Neutrophil (primary cell): ENCODE measurements at regions not wholly inside any gene's neighbourhood (a gene's known extent, or its start where the extent isn't known, plus 50 kb on each side); places are given as distances from the start of the nearest gene placed in this dataset.
"Not testable (repeated sequence)": the region's sequence is repeated elsewhere in the genome, so short reads cannot be mapped to it uniquely, and the experiment has no call there.

Experiments used
- H3K27ac ChIP-seq: fragments of 200-600 bp; sonication (generic); 2 replicates; pipeline ENCODE4 v1.5.1; 2016; ENCODE audit warnings: mild to moderate bottlenecking, moderate library complexity
- H3K27me3 ChIP-seq: fragments of 200-600 bp; sonication (generic); 2 replicates; pipeline ENCODE4 v1.6.0; 2016; ENCODE audit warnings: mild to moderate bottlenecking
- H3K36me3 ChIP-seq: fragments of 200-600 bp; sonication (generic); 2 replicates; pipeline ENCODE4 v1.5.1; 2017
- H3K4me1 ChIP-seq, 2 experiments: fragments of 200-600 bp in 1 of 2; sonication (generic) in 1 of 2; 1 replicate in 1 of 2; 2 replicates in 1 of 2; pipeline versions ENCODE4 v1.5.1 to v1.6.1; 2013 to 2016; ENCODE audit warnings: low read depth in 1 of 2, low read length in 1 of 2, mild to moderate bottlenecking in 1 of 2, moderate library complexity in 1 of 2; ENCODE audit not compliant: control insufficient read depth in 1 of 2, insufficient read depth in 1 of 2
- H3K4me3 ChIP-seq, 2 experiments: fragments of 200-600 bp in 1 of 2; sonication (generic) in 1 of 2; 1 replicate in 1 of 2; 2 replicates in 1 of 2; pipeline ENCODE4 v1.5.1; 2013 to 2016; ENCODE audit warnings: low read depth in 1 of 2, low read length in 1 of 2, mild to moderate bottlenecking in 1 of 2, moderate library complexity in 1 of 2
- H3K9me3 ChIP-seq: fragments of 200-600 bp; sonication (generic); 2 replicates; pipeline ENCODE4 v1.5.1; 2016
- TF ChIP-seq, protein P1 (sequence below): fragments of 200-600 bp; sonication (generic); IDR thresholded peaks from 2 replicates; pipeline ENCODE4 v1.5.1; 2016; ENCODE audit warnings: antibody characterized with exemption

DNA sequence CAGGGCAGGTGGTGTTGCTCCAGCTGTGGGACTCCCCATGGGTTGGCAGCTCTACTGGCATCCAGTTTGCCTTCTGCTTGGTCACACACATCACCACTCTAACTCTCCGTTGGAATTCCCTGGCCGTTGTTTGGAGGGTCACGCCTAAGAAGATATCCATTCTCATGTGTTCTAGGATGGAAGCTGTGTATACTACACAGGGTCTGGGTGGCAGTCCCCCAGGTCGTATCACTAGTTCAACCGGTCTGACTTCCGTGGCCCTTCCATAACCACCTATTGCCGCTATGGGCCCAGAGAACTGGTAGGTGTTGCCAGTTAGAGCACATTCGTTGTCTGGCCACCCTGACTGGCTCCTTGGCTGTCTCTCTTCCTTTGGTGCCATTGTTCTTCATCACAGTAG is 456.3 kb downstream of the TMEM121 start:
- H3K27me3 ChIP-seq: no peaks in the 10 kb centered on the region
- H3K4me1 ChIP-seq: no peaks in the 10 kb centered on the region
- H3K27ac ChIP-seq: no peak overlapping the region
- no peaks in the 10 kb centered on the region for H3K9me3 ChIP-seq
- TF ChIP-seq, protein P1, sequence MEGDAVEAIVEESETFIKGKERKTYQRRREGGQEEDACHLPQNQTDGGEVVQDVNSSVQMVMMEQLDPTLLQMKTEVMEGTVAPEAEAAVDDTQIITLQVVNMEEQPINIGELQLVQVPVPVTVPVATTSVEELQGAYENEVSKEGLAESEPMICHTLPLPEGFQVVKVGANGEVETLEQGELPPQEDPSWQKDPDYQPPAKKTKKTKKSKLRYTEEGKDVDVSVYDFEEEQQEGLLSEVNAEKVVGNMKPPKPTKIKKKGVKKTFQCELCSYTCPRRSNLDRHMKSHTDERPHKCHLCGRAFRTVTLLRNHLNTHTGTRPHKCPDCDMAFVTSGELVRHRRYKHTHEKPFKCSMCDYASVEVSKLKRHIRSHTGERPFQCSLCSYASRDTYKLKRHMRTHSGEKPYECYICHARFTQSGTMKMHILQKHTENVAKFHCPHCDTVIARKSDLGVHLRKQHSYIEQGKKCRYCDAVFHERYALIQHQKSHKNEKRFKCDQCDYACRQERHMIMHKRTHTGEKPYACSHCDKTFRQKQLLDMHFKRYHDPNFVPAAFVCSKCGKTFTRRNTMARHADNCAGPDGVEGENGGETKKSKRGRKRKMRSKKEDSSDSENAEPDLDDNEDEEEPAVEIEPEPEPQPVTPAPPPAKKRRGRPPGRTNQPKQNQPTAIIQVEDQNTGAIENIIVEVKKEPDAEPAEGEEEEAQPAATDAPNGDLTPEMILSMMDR: no peak
- H3K4me3 ChIP-seq: no peak overlapping the region
- no peaks in the 10 kb centered on the region for H3K36me3 ChIP-seq

DNA sequence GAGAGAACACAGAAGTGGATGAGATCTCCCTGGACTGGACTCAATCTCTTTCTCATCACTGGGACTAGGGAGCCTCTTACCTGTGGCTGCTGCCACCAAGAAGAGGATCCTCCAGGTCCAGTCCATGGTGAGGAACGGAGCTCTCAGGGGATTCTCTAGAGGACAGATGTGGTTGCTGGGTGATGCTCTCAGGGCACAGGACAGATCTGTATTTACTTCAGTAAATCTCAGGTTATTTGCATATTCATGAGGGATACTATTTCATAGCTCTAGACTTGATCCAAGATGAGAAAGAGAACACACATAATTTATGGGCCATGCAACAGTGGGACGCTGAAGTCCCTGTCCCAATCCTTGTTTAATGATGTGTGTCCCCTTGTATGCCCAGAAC is 460.5 kb downstream of the TMEM121 start:
- Histone ChIP-seq H3K4me1 (no peaks in the 10 kb centered on the region), H3K4me3 (no peak overlapping the region), H3K27me3 (no peaks in the 10 kb centered on the region), H3K9me3 (no peaks in the 10 kb centered on the region), H3K27ac (no peak overlapping the region), H3K36me3 (no peaks in the 10 kb centered on the region)
- TF ChIP-seq, protein P1: no peak

DNA sequence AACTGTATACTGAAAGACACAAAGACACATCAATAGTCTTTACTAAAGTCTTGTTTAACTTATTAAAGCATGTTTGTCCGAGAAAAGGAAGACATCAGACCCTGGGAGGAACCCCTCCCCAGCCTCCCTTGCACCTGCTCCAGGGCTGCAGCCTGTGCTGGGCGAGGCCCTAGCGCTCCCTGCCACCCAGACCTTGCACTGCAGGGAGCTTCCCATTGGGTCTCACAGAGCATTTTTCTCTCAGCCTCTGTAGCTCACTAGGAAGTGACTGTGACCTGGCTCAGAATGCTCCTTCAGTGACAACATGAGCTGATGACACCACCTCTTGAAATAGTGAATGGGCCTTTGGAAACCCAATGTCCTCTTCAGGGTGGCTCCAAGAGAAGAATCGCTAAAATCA is 461.2 kb downstream of the TMEM121 start:
- Histone ChIP-seq H3K9me3 (no peaks in the 10 kb centered on the region), H3K36me3 (no peaks in the 10 kb centered on the region), H3K4me1 (no peaks in the 10 kb centered on the region), H3K27ac (no peak overlapping the region), H3K27me3 (no peaks in the 10 kb centered on the region), H3K4me3 (no peak overlapping the region)
- TF ChIP-seq, protein P1: no peak

DNA sequence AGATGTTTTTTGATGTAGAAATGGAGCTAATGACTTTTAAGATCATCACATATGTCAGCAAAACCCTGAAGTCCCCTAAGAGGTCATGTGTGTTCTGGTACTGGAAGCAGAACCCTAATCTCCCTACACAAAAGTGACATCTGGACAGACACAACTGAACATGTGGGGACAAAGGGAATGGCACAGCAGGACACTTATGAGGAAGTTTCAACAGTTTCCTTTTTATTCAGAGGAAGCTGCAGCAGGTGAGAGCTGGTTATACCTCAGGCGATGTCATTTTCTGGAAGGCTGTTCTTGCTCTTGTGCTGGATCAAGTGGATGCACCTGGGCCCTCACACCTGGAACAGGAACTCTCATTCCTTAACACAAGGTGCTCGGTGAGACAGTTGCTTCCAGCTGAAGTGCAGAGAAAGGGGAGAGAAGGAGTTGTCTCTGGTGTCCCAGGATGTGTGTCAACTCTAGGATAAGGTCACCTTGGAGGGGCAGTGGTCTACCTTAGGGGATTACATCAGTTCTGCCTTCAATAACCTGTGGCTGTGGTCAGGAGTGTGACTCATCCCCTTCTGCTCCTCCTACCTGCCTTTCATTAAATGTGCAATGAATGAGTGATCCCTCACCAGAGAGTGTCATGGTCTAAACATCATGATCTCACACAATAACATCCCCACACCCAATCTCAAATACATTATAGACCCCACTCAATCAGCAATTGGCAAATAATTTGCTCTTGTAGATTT is 463.4 kb downstream of the TMEM121 start:
- Histone ChIP-seq H3K4me3 (no peak overlapping the region), H3K4me1 (no peaks in the 10 kb centered on the region), H3K27me3 (no peaks in the 10 kb centered on the region), H3K9me3 (no peaks in the 10 kb centered on the region), H3K36me3 (no peaks in the 10 kb centered on the region), H3K27ac (no peak overlapping the region)
- TF ChIP-seq, protein P1: no peak

DNA sequence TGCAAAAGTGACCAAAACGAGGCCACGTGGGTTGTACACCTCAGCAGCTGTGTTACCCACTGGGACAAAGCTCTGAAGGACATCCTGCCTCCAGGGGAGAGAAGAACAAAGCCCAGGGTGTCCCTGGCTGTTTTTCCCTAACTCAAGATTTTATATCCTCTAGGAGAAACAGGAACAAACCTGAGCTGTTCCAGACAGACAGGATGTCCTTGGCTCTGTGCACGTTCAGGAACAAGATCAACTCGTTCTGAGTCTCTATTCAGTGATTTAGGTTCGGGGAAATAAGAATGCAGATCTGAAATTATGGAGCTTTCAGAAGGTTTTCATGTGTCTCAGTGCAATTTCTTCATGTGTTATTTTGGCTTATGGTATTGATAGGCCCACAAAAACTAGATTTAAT is 465.3 kb downstream of the TMEM121 start:
- H3K4me3 ChIP-seq, H3K36me3 ChIP-seq, H3K4me1 ChIP-seq, H3K27ac ChIP-seq, H3K9me3 ChIP-seq, H3K27me3 ChIP-seq: not testable (repeated sequence)

DNA sequence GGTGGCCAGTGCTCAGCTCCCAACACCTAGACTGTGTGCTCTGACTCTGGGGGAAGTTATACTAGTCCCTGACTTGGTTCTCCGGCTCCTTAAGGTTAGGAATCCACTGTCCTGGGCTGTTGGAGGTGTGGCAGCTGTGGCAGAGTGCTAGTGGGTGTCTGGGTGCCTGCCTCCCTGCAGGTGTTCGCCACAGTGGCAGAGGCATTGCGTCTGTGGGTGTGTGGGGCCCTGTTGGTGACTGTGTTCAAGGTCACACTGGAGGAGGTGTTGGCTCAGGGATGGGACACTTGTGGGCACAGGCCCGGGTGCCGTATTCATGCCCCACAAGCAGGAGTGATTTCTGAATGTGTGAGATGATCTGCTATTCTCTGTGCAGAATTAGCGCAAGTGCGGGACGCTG is 467.4 kb downstream of the TMEM121 start:
- no peaks in the 10 kb centered on the region for H3K27me3 ChIP-seq
- H3K36me3 ChIP-seq: no peaks in the 10 kb centered on the region
- no peaks in the 10 kb centered on the region for H3K9me3 ChIP-seq
- no peaks in the 10 kb centered on the region for H3K4me1 ChIP-seq
- no peak overlapping the region for H3K27ac ChIP-seq
- no peak overlapping the region for H3K4me3 ChIP-seq
- TF ChIP-seq, protein P1: no peak

DNA sequence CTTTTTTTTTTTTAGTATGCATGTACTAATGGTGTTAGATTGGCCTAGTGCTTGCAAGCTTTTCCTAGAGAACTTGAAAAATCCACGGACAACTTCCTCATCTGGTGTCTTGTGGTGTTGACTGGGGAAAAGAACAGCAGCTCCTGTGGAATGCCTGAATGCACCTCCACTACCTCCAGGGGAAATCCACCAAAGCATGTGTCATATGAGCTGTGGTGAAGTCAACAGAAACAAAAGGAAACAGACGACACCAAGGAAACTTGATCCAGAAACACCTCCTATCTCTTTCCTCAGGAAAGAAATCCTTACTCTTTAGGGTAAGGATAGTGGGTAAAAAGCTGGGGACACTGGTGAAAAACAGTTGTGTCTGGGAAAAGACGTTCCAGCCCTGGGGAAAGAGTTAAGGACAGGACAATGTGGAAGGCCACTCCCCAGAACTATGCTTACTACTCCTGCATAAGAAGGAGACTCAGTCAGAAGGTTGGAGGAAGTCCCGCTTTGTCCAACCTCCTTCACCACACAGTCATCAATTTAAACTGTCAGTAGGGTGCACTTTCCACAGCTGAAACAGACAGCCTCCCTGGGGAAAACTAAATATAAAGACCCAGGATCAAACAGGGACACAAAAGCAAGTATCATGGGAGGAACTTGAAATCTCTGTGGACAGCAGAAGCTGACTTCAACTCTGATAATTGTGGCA is 468.8 kb downstream of the TMEM121 start:
- not testable (repeated sequence) for H3K9me3 ChIP-seq, H3K4me3 ChIP-seq, H3K4me1 ChIP-seq, H3K27me3 ChIP-seq, H3K36me3 ChIP-seq, H3K27ac ChIP-seq

DNA sequence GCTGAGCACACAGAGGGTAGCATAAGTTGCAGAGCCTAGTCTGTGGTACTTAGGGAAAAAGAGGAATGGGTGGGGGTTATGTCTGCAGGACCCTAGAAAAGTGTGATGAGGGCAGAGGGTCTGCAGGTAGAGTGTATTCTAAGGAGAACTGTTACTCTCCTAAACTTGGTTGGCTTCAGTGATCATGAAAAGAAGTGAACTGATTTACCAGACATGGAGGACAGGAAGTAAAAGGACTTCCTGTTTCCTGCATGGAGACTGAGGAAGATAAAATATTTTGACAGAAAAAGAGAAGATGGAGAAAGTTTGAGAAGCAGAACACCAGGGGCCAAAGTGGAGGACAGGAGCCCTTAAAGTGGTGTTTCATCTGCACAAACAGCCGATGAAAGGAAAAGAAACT is 472.2 kb downstream of the TMEM121 start:
- H3K27ac ChIP-seq, H3K4me3 ChIP-seq, H3K4me1 ChIP-seq, H3K36me3 ChIP-seq, H3K9me3 ChIP-seq, H3K27me3 ChIP-seq: not testable (repeated sequence)
